ENCODE measurements at regions not wholly inside any gene's neighbourhood (a gene's known extent, or its start where the extent isn't known, plus 50 kb on each side); places are given as distances from the start of the nearest gene placed in this dataset.
"Not testable (repeated sequence)": the region's sequence is repeated elsewhere in the genome, so short reads cannot be mapped to it uniquely, and the experiment has no call there.

GRCh38 chr4:101696276-101697010, 94.1 kb upstream of the BANK1 start:
- whole genome bisulfite sequencing, 10 experiments = 52 to 87% (median 76%) methylated on average over 2 to 3 of the region's 3 CpGs; no CpG with 5 or more reads in 1 of the 10 experiments

GRCh38 chr4:101695176-101695575, 95.4 kb upstream of the BANK1 start:
- Histone ChIP-seq H3K4me3 (no peak overlapping the region), H3K27ac (no peak overlapping the region), H3K4me1 (replicated peaks in 1 of 2) (no peaks in the 10 kb centered on the region)
- in situ Hi-C loops (cut with MboI; ENCODE audit: low pct_unique_long_range_greater_than_20kb in 2 of 9, low sequenced_read_pairs in 9 of 9, unreplicated experiment in 9 of 9) = no loop called here
- peak in 2 of 8 experiments; percentile 29 to 58 for ATAC-seq (replicated peaks in 6 of 8)

More at GRCh38 chr4:101696276-101697010, 94.1 kb upstream of the BANK1 start:
- Histone ChIP-seq H3K27ac (no peak overlapping the region), H3K4me1 (replicated peaks in 1 of 2) (no peaks in the 10 kb centered on the region), H3K4me3 (no peak overlapping the region)
- ATAC-seq (replicated peaks in 6 of 8) = no peak
- in situ Hi-C loops (cut with MboI; ENCODE audit: low pct_unique_long_range_greater_than_20kb in 2 of 9, low sequenced_read_pairs in 9 of 9, unreplicated experiment in 9 of 9) = no loop called here

GRCh38 chr4:101694403-101694802, 96.1 kb upstream of the BANK1 start:
- 93 to 100% (median 100%) methylated on average over 1 to 5 of the region's 5 CpGs for WGBS, 10 experiments
- H3K4me3 ChIP-seq; H3K27ac ChIP-seq; in situ Hi-C loops (cut with MboI; ENCODE audit: low pct_unique_long_range_greater_than_20kb in 2 of 9, low sequenced_read_pairs in 9 of 9, unreplicated experiment in 9 of 9); ATAC-seq (replicated peaks in 6 of 8); H3K4me1 ChIP-seq (replicated peaks in 1 of 2): not testable (repeated sequence)

DNA sequence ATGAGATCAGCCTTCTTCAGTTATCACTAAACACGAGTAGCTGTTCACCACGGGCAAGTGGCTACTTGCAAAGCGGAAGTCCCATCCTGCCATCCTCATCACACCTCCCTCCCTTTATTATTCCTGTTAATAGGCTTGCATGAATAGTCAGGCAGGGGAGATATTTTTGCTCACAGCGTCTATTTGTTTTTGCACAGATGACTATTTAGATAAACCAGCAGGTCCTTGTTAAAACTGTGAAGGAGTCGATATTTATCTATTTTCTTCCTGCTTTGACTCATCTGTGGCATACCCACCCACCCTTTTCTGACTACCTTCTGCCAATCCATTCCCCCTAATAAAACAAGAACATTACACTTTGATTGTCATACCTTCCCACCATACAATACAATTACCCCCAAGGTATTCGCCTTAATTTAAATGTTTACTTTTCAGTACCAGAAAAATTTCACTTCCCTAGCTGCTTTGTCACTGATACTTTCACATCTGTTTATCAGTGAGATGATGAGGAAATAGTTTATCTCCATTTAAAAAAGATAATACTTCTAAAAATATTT, 96.6 kb upstream of the BANK1 start:
- 39 to 100% (median 78%) methylated on average over 1 to 6 of the region's 6 CpGs for WGBS, 10 experiments
- H3K27ac ChIP-seq = no peak overlapping the region
- no peaks in the 10 kb centered on the region for H3K4me1 ChIP-seq (replicated peaks in 1 of 2)
- ATAC-seq (replicated peaks in 6 of 8) = no peak
- no peak overlapping the region for H3K4me3 ChIP-seq
- in situ Hi-C loops (cut with MboI; ENCODE audit: low pct_unique_long_range_greater_than_20kb in 2 of 9, low sequenced_read_pairs in 9 of 9, unreplicated experiment in 9 of 9) = no loop called here

DNA sequence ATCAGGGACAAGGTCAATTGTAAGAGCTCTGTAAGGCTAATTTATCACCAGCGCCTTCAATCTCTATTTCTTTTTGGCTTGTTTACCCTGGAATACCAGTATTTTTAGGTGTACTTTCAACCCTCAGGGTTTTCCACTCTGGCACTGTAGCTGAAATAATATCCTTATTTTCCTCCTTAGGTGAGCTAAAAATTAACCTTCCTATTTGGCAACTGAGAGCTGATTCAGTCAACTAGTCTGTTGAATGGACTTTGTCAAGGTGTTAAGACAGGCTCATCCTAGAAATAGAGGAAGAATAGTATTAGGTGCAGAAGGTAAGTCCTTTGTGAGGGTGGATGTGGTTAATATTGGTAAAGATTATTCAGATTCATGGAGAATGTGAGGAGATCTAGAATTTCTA, 101.3 kb upstream of the BANK1 start:
- Histone ChIP-seq H3K4me1 (replicated peaks in 1 of 2) (no peaks in the 10 kb centered on the region), H3K27ac (no peak overlapping the region), H3K4me3 (no peak overlapping the region)
- 60 to 100% (median 93%) methylated on average over 1 of the region's 1 CpG; no CpG with 5 or more reads in 2 of the 10 experiments for WGBS, 10 experiments
- in situ Hi-C loops (cut with MboI; ENCODE audit: low pct_unique_long_range_greater_than_20kb in 2 of 9, low sequenced_read_pairs in 9 of 9, unreplicated experiment in 9 of 9) = no loop called here
- no peak for ATAC-seq (replicated peaks in 6 of 8)

DNA sequence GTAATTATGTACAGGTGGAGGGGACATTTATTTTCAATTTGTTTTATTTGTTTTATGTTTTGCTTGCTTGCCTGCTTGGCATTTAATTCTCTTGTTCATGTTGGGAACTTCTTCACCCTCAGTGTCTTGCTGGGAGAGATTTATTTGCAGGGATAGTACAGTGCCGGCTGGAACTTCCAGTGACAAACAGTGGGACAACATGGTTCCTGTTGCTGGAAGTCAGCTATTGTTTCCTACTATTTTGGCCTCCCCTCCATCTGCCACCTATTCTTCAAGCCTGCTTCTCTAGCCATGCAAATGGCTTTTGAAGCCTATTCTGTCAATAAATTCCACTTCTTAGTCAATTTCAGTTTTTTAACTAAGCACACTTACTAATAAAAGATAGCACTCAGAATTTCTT, 105.4 kb upstream of the BANK1 start:
- in situ Hi-C loops (cut with MboI; ENCODE audit: low pct_unique_long_range_greater_than_20kb in 2 of 9, low sequenced_read_pairs in 9 of 9, unreplicated experiment in 9 of 9) = no loop called here
- Histone ChIP-seq H3K4me3 (no peak overlapping the region), H3K4me1 (replicated peaks in 1 of 2) (no peaks in the 10 kb centered on the region), H3K27ac (no peak overlapping the region)
- ATAC-seq (replicated peaks in 6 of 8) = no peak
- WGBS, 10 experiments = 0 to 80% (median 28%) methylated on average over 1 of the region's 1 CpG; no CpG with 5 or more reads in 4 of the 10 experiments

DNA sequence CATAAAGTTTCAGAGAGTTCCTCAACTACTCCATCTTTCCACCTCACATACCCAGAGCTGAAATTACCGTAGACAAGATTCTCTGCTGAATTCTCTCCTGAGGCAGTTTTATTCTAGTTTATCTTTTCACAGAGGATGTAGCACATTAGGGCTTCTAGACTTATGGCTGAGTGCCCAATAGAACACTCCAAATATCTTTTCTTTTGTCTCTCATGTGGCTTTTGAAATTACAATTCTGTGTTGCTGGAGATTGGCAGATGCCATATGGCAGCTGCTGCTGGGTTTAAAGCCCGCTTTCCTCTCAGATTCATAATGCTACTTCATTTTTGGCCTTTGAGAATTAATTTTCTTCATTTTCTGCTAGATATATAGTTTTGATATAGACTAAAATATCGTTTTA, 107.6 kb upstream of the BANK1 start:
- WGBS, 10 experiments = 47 to 100% (median 84%) methylated on average over 1 to 3 of the region's 3 CpGs; no CpG with 5 or more reads in 1 of the 10 experiments
- no peak overlapping the region for H3K4me3 ChIP-seq
- no peak for ATAC-seq (replicated peaks in 6 of 8)
- H3K27ac ChIP-seq = no peak overlapping the region
- no peaks in the 10 kb centered on the region for H3K4me1 ChIP-seq (replicated peaks in 1 of 2)
- in situ Hi-C loops (cut with MboI; ENCODE audit: low pct_unique_long_range_greater_than_20kb in 2 of 9, low sequenced_read_pairs in 9 of 9, unreplicated experiment in 9 of 9) = no loop called here

DNA sequence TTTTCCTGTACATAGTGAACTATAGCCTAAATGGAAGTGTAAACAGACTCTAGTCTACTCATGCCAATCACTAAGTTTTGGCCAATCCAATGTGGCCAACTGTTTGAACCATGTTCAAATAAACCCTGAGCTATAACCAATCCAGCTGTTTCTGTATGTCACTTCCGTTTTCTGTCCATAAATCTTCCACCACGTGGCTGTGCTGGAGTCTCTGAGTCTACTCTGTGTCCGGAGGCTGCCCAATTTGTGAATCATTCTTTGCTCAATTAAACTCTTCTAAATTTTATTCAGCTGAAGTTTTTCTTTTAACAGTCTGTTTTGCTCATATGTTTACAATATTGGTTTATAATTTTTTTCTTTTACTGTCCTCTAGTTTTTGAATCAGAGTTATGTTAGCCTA, 112.3 kb upstream of the BANK1 start:
- H3K4me1 ChIP-seq (replicated peaks in 1 of 2) = no peaks in the 10 kb centered on the region
- H3K4me3 ChIP-seq = no peak overlapping the region
- 6 to 78% (median 72%) methylated on average over 2 to 3 of the region's 3 CpGs; no CpG with 5 or more reads in 1 of the 10 experiments for WGBS, 10 experiments
- in situ Hi-C loops (cut with MboI; ENCODE audit: low pct_unique_long_range_greater_than_20kb in 2 of 9, low sequenced_read_pairs in 9 of 9, unreplicated experiment in 9 of 9) = no loop called here
- peak in 2 of 8 experiments; percentile 41 to 50 for ATAC-seq (replicated peaks in 6 of 8)
- no peak overlapping the region for H3K27ac ChIP-seq

DNA sequence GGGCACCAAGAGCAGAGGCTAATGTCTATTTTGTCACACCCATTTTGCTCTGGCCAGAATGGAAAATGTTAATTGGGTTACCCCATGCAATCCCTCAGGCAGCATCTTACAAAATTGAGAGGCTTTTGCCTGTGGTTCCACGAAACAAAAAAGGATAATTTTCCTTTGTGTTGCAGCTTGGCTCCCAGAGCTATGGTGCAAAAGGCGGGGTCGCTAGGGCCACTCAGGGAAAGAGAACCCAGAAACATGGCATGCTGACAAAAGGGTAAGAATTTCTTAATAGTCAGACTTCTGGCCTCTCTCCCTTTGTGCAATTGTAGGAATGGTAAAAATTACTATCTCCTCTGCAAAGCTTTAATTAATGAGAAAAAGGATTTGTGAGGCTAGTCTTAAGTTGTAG, 119.6 kb upstream of the BANK1 start:
- WGBS, 10 experiments = 8 to 89% (median 56%) methylated on average over 1 to 3 of the region's 3 CpGs; no CpG with 5 or more reads in 4 of the 10 experiments
- no peak for ATAC-seq (replicated peaks in 6 of 8)
- Histone ChIP-seq H3K27ac (no peak overlapping the region), H3K4me1 (replicated peaks in 1 of 2) (no peaks in the 10 kb centered on the region), H3K4me3 (no peak overlapping the region)
- in situ Hi-C loops (cut with MboI; ENCODE audit: low pct_unique_long_range_greater_than_20kb in 2 of 9, low sequenced_read_pairs in 9 of 9, unreplicated experiment in 9 of 9) = no loop called here

DNA sequence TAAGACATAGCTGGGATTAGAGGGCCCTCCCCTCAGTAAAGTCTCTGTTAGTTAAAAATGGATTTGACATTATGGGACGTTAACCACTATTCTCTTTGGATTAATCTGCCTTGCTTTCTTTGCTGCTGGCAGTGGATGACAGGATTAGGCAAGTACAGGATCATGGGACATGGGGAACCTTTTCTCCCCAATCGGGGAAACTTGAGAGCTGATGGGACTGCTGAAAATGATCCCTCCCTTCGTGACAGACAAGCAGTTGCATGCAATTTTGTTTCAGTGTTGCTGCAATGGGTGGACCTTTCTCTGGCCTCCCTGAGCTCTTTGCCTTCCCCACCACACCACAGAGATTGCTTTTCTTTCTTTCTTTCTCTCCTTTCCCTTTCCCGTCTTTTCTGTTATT, 120.2 kb upstream of the BANK1 start:
- in situ Hi-C loops (cut with MboI; ENCODE audit: low pct_unique_long_range_greater_than_20kb in 2 of 9, low sequenced_read_pairs in 9 of 9, unreplicated experiment in 9 of 9) = no loop called here
- ATAC-seq (replicated peaks in 6 of 8) = no peak
- no peaks in the 10 kb centered on the region for H3K4me1 ChIP-seq (replicated peaks in 1 of 2)
- 40 to 100% (median 93%) methylated on average over 1 to 4 of the region's 4 CpGs; no CpG with 5 or more reads in 3 of the 10 experiments for WGBS, 10 experiments
- H3K4me3 ChIP-seq = no peak overlapping the region
- no peak overlapping the region for H3K27ac ChIP-seq

DNA sequence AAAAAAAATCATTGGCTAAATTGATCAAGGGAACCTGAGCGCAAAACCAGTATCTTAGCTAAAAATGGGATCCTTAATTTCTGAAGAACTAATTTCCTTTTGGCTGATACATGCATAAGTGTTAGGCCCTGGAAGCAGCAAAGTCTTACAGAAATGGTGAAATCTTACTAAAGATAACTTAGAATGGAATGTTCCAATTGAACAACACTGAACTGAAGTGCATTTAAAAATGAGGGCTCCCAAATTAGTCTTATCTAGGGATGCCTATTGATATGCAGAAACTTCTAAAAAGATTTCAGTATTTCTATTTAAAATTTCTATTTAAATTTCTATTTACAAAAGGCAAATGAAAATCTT, 120.7 kb upstream of the BANK1 start:
- in situ Hi-C loops (cut with MboI; ENCODE audit: low pct_unique_long_range_greater_than_20kb in 2 of 9, low sequenced_read_pairs in 9 of 9, unreplicated experiment in 9 of 9) = no loop called here
- H3K4me1 ChIP-seq (replicated peaks in 1 of 2) = no peaks in the 10 kb centered on the region
- ATAC-seq (replicated peaks in 6 of 8) = no peak
- no peak overlapping the region for H3K27ac ChIP-seq
- WGBS, 10 experiments = 100% methylated on average over 1 of the region's 1 CpG; no CpG with 5 or more reads in 3 of the 10 experiments
- H3K4me3 ChIP-seq = no peak overlapping the region

DNA sequence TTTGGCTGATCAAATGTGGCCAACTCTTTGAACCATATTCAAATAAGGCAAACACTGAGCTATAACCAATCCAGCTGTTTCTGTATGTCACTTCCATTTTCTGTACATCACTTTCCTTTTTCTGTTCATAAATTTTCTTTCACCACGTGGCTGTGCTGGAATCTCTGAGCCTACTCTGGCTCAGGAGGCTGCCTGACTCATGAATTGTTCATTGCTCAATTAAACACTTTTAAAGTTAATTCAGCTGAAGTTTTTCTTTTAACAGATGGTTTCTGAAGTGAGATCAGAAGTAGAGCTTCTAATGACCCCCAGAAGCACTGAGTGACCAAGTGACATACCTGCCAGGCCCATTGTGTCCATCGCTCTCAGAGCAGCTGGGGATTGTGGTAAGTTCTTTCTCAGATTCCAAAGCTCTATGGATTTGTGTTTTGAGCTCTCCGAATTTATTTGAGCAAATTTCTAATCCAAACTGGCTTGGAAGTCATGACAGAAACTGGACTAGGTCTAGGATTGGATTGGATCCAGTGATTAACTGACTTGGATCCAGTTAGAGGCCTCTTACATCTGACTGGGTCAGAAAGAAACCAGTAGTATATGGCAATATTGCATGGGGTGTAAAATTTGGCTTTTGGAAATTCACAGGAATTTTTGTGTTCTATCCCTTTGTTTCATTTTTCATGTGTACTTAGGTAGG, 121.2 kb upstream of the BANK1 start:
- in situ Hi-C loops (cut with MboI; ENCODE audit: low pct_unique_long_range_greater_than_20kb in 2 of 9, low sequenced_read_pairs in 9 of 9, unreplicated experiment in 9 of 9) = no loop called here
- Histone ChIP-seq H3K4me3 (no peak overlapping the region), H3K4me1 (replicated peaks in 1 of 2) (no peaks in the 10 kb centered on the region), H3K27ac (no peak overlapping the region)
- 52 to 100% (median 80%) methylated on average over 1 to 3 of the region's 3 CpGs; no CpG with 5 or more reads in 1 of the 10 experiments for WGBS, 10 experiments
- ATAC-seq (replicated peaks in 6 of 8) = no peak

- no peak for ATAC-seq (replicated peaks in 6 of 8)
- WGBS, 10 experiments = 54 to 100% (median 90%) methylated on average over 1 to 4 of the region's 4 CpGs; no CpG with 5 or more reads in 1 of the 10 experiments
- Histone ChIP-seq H3K4me1 (replicated peaks in 1 of 2) (no peaks in the 10 kb centered on the region), H3K4me3 (no peak overlapping the region), H3K27ac (no peak overlapping the region)
- in situ Hi-C loops (cut with MboI; ENCODE audit: low pct_unique_long_range_greater_than_20kb in 2 of 9, low sequenced_read_pairs in 9 of 9, unreplicated experiment in 9 of 9) = no loop called here
These were observed 123.2 kb upstream of the BANK1 start for GRCh38 chr4:101667348-101667747.
